Pancreas (tissue), 10 donors: ENCODE measurements at regions not wholly inside any gene's neighbourhood (a gene's known extent, or its start where the extent isn't known, plus 50 kb on each side); places are given as distances from the start of the nearest gene placed in this dataset.

ENCODE experiments used
- ATAC-seq, 4 donors: fragments of 200-7000 bp; cut with Tn5 transposase; one replicate each; pipeline versions ENCODE4 v1.8.0 to v1.9.1; 2020; ENCODE audit warnings: mild to moderate bottlenecking in 4 of 4, moderate library complexity in 4 of 4
- DNase-seq, 6 donors: peaks; one replicate each; pipeline ENCODE4 v3.0.0-alpha.2; 2020
- FAIRE-seq: peaks from 2 replicates; lab custom pipeline; 2012; peaks lifted over from hg19 to GRCh38; lab: Jason Lieb, UNC
- H3K27ac ChIP-seq, 4 donors: fragments of 200-600 bp; sonication (generic); 1 replicate in 3 of 4; 2 replicates in 1 of 4; pipeline versions ENCODE4 v1.5.0 to v1.8.0; 2020
- H3K27me3 ChIP-seq, 4 donors: fragments of 200-600 bp; one replicate each; pipeline ENCODE4 v1.8.0; 2021
- H3K36me3 ChIP-seq, 3 donors: fragments of 200-600 bp; sonication (generic) in 1 of 3; one replicate each; pipeline versions ENCODE4 v1.5.0 to v1.8.0; 2020 to 2021
- H3K4me1 ChIP-seq, 3 donors: fragments of 200-600 bp; one replicate each; pipeline ENCODE4 v1.8.0; 2021
- H3K4me3 ChIP-seq, 4 donors: fragments of 200-600 bp; sonication (generic) in 2 of 4; one replicate each; pipeline versions ENCODE4 v1.5.0 to v1.8.0; 2020 to 2021
- H3K9me3 ChIP-seq, 4 donors: fragments of 200-600 bp; one replicate each; pipeline ENCODE4 v1.8.0; 2021
- CTCF ChIP-seq, 4 donors: fragments of 200-600 bp; sonication (generic) in 3 of 4; IDR thresholded peaks; one replicate each; pipeline versions ENCODE4 v1.5.0 to v1.8.0; 2021; ENCODE audit warnings: antibody characterized with exemption in 4 of 4
- WGBS, 2 donors: extraction: QIAGEN DNeasy Blood & Tissue Kit; methylation state at CpG; one replicate each; pipeline ENCODE4 v1.1.7; 2013; 5-methylcytosine and 5-hydroxymethylcytosine counted together
- intact Hi-C, 3 donors: fragments of 100-400 bp; cut with DNase I; formaldehyde crosslinking; loops; one replicate each; pipeline versions ENCODE4 v1.11.1 to v1.14.2; 2022
- donor health status: healthy with polysubstance abuse.
- donor health status: DM: no; HTN: no; CAD: no; lungs with moderate emphysema.
- donor health status: DM: no; HTN: no; CAD: no.
- donor health status: control.
- donor health status: control.
- donor health status: Bipolar disorder and iron deficiency.
- donor health status: DM: yes; HTN: yes; CAD: no.
- donor health status: DM: no; HTN: no; CAD: no.
- donor health status: DM: no; HTN: no; CAD: no.
- donor health status: DM: yes; HTN: yes; CAD: no.

GRCh38 chr2:134132490-134132857 lies 121.4 kb upstream of the MGAT5 start:
- ATAC-seq = no peak

GRCh38 chr2:134133622-134134312 lies 120.1 kb upstream of the MGAT5 start:
- 82% methylated on average over 6 of the region's 6 CpGs for WGBS, 2 donors
- no peak for FAIRE-seq

More at GRCh38 chr2:134132490-134132857, 121.4 kb upstream of the MGAT5 start:
- no peak for TF ChIP-seq CTCF (IDR thresholded peaks at IDR 0.05)
- Histone ChIP-seq H3K27me3 (no peaks in the 10 kb centered on the region), H3K4me1 (peaks cover 15 to 23% (median 18%) of the 10 kb centered on the region in 3 donors), H3K9me3 (no peaks in the 10 kb centered on the region), H3K36me3 (no peaks in the 10 kb centered on the region), H3K27ac (no peak overlapping the region), H3K4me3 (no peak overlapping the region)
- DNase-seq (no peak), FAIRE-seq (no peak)
- 50 to 53% methylated on average over 3 of the region's 3 CpGs for WGBS, 2 donors
- intact Hi-C loops = no loop called here

DNA sequence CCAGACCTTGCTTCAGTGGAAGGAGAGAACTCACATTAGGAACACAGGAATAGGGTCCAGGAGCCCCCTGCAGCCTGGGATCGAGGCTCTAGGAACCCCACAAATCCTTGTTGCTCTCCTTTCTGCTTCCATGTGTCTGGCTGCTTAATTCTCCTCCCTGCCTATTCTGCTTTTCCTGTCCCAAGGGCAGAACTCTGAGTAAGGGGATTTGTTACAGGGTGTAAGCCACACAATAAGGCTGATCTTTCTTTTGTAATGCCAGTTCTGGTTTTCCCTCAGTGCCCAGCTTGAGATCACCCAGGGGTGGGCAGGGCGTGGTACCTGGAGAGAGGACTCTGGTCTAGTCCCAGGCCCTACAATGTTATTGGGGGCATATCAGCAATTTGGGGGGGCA lies 119.6 kb upstream of the MGAT5 start:
- Histone ChIP-seq H3K36me3 (no peaks in the 10 kb centered on the region), H3K4me1 (peaks cover 23 to 41% (median 36%) of the 10 kb centered on the region in 3 donors), H3K4me3 (no peak overlapping the region), H3K9me3 (no peaks in the 10 kb centered on the region), H3K27me3 (no peaks in the 10 kb centered on the region), H3K27ac (no peak overlapping the region)
- no peak for TF ChIP-seq CTCF (IDR thresholded peaks at IDR 0.05)
- WGBS, 2 donors = 93 to 95% methylated on average over 2 of the region's 2 CpGs
- intact Hi-C loops = no loop called here
- no peak for DNase-seq
- no peak for ATAC-seq
- no peak for FAIRE-seq

More at GRCh38 chr2:134133622-134134312, 120.1 kb upstream of the MGAT5 start:
- no peak for TF ChIP-seq CTCF (IDR thresholded peaks at IDR 0.05)
- intact Hi-C loops = no loop called here
- Histone ChIP-seq H3K4me1 (peaks cover 20 to 36% (median 30%) of the 10 kb centered on the region in 3 donors), H3K36me3 (no peaks in the 10 kb centered on the region), H3K4me3 (no peak overlapping the region), H3K9me3 (no peaks in the 10 kb centered on the region), H3K27ac (no peak overlapping the region), H3K27me3 (no peaks in the 10 kb centered on the region)
- ATAC-seq (no peak), DNase-seq (no peak)

DNA sequence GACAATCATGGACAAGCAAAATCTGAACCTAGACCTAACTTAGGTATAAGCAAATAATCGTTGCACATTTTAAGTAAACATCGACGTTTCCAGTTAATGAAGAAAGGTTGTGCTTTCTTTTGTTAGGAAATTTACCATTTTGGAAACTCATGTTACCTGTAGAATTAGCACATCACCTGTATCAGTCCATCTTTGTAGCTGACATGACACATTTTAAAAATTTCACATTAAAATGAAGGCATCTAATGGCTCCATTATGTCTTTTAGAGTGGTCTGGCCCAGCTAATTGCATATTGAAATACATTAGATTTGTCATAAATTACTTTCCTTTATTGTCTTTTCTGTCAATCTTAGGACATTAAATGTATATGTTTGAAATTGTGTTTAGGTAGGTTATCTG lies 119.0 kb upstream of the MGAT5 start:
- Histone ChIP-seq H3K4me1 (peaks cover 28 to 46% (median 41%) of the 10 kb centered on the region in 3 donors), H3K4me3 (no peak overlapping the region), H3K27me3 (no peaks in the 10 kb centered on the region), H3K36me3 (no peaks in the 10 kb centered on the region), H3K9me3 (no peaks in the 10 kb centered on the region), H3K27ac (peak overlapping the region in 1 of 4 donors; percentile 76)
- FAIRE-seq (no peak), ATAC-seq (no peak), DNase-seq (no peak)
- 52 to 57% methylated on average over 3 of the region's 3 CpGs for WGBS, 2 donors
- no peak for TF ChIP-seq CTCF (IDR thresholded peaks at IDR 0.05)
- intact Hi-C loops = no loop called here

DNA sequence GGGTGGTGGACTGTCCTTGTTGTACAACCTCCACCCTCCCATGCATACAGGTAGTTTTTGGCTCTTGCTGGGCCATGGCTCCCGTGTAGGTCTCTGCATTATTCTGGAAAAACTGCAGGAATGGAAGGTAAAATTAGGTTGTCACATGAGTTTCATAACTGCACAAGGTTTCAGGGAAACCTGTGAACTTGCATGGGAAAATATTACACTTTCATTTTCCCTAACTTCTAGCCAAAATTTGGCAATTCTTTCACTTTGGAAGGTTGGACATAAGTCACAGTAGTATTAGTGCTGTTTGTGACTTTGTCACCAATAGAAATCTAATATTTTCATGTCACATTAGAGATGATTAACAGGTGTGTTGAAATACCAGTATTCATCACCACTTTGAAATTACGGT lies 118.1 kb upstream of the MGAT5 start:
- ATAC-seq (peak in 2 of 4 donors; percentile 6 to 10), DNase-seq (no peak), FAIRE-seq (no peak)
- peak overlapping the region in 2 of 4 donors; percentile 67 to 76 for H3K27ac ChIP-seq
- peaks cover 37 to 56% (median 51%) of the 10 kb centered on the region in 3 donors for H3K4me1 ChIP-seq
- no peak overlapping the region for H3K4me3 ChIP-seq
- no peaks in the 10 kb centered on the region for H3K27me3 ChIP-seq
- intact Hi-C loops = no loop called here
- no peak for TF ChIP-seq CTCF (IDR thresholded peaks at IDR 0.05)
- H3K36me3 ChIP-seq = no peaks in the 10 kb centered on the region
- WGBS, 2 donors = 12 to 20% methylated on average over 2 of the region's 2 CpGs
- no peaks in the 10 kb centered on the region for H3K9me3 ChIP-seq
